H1 (cell line): ENCODE measurements at regions not wholly inside any gene's neighbourhood (a gene's known extent, or its start where the extent isn't known, plus 50 kb on each side); places are given as distances from the start of the nearest gene placed in this dataset.

Source experiments
- CTCF ChIA-PET: fragments of 300-600 bp; sonication (Branson Sonifier 250); formaldehyde crosslinking; loops from one replicate; lab custom pipeline; 2021; ENCODE audit not compliant: partially characterized antibody; lab: Charles Lee
- POLR2A ChIA-PET: fragments of 300-600 bp; sonication (Branson Sonifier 250); formaldehyde crosslinking; loops from one replicate; lab custom pipeline; 2021; ENCODE audit warnings: inconsistent platforms; ENCODE audit not compliant: partially characterized antibody; lab: Charles Lee
- DNase-seq, 2 experiments: peaks; one replicate each; pipeline versions ENCODE4 v3.0.0 to v3.0.0-alpha.2; 2010 to 2022; ENCODE audit warnings: low spot score in 2 of 2, low read depth in 1 of 2, mixed read lengths in 1 of 2
- FAIRE-seq: peaks from 2 replicates; lab custom pipeline; 2011; peaks lifted over from hg19 to GRCh38; lab: Jason Lieb, UNC
- H2AFZ ChIP-seq: 2 replicates; pipeline ENCODE4 v1.8.1; 2012; ENCODE audit warnings: low read length, inconsistent platforms
- H2AK5ac ChIP-seq: 2 replicates; pipeline ENCODE4 v1.6.1; 2013; ENCODE audit warnings: low read depth, low read length
- H2BK120ac ChIP-seq: replicated peaks from 2 replicates; pipeline ENCODE3; 2013; ENCODE audit warnings: low read depth, low read length, inconsistent platforms
- H2BK12ac ChIP-seq: 2 replicates; pipeline ENCODE4 v1.6.1; 2013; ENCODE audit warnings: low read depth, low read length
- H2BK15ac ChIP-seq: 2 replicates; pipeline ENCODE4 v1.6.1; 2013; ENCODE audit warnings: low read length
- H2BK20ac ChIP-seq: 2 replicates; pipeline ENCODE4 v1.6.1; 2013; ENCODE audit warnings: low read length
- H2BK5ac ChIP-seq: 2 replicates; pipeline ENCODE4 v1.6.1; 2013; ENCODE audit warnings: low read depth, low read length
- H3K14ac ChIP-seq: 2 replicates; pipeline ENCODE4 v1.6.1; 2013; ENCODE audit warnings: inconsistent platforms; ENCODE audit not compliant: insufficient read length
- H3K18ac ChIP-seq: 2 replicates; pipeline ENCODE4 v1.6.1; 2013; ENCODE audit warnings: low read length; ENCODE audit errors: extremely low read depth
- H3K23ac ChIP-seq: 2 replicates; pipeline ENCODE4 v1.6.1; 2013; ENCODE audit warnings: inconsistent platforms; ENCODE audit not compliant: insufficient read length
- H3K23me2 ChIP-seq: 2 replicates; pipeline ENCODE4 v1.6.1; 2013; ENCODE audit warnings: low read depth, low read length
- H3K27ac ChIP-seq: 2 replicates; pipeline ENCODE4 v1.6.1; 2011; ENCODE audit warnings: low read depth, low read length, inconsistent platforms
- H3K27me3 ChIP-seq, 4 experiments: replicated peaks in 1 of 4; 1 replicate in 1 of 4; 2 replicates in 3 of 4; pipeline versions ENCODE4 v1.6.1 to v1.8.1; 2011 to 2013; ENCODE audit warnings: low read length in 3 of 4, mild to moderate bottlenecking in 3 of 4, inconsistent platforms in 2 of 4, mixed read lengths in 2 of 4, moderate library complexity in 1 of 4; ENCODE audit not compliant: control insufficient read depth in 3 of 4, insufficient read depth in 3 of 4; ENCODE audit errors: extremely low read depth in 1 of 4
- H3K36me3 ChIP-seq, 4 experiments: 2 replicates each; pipeline versions ENCODE4 v1.6.1 to v1.8.1; 2011 to 2013; ENCODE audit warnings: mild to moderate bottlenecking in 4 of 4, low read length in 3 of 4, moderate library complexity in 2 of 4, control low read depth in 1 of 4, inconsistent platforms in 1 of 4; ENCODE audit not compliant: insufficient read depth in 4 of 4, control insufficient read depth in 2 of 4
- H3K4ac ChIP-seq: replicated peaks from 2 replicates; pipeline ENCODE3; 2013; ENCODE audit warnings: low read length, low read depth, mixed read lengths, inconsistent platforms; ENCODE audit not compliant: insufficient read length
- H3K4me1 ChIP-seq, 4 experiments: replicated peaks in 1 of 4; 1 replicate in 1 of 4; 2 replicates in 3 of 4; pipeline versions ENCODE4 v1.6.1 to v1.8.1; 2011 to 2013; ENCODE audit warnings: low read length in 3 of 4, inconsistent platforms in 2 of 4, mixed read lengths in 1 of 4; ENCODE audit not compliant: insufficient read depth in 4 of 4, control insufficient read depth in 3 of 4
- H3K4me2 ChIP-seq, 2 experiments: 2 replicates each; pipeline versions ENCODE4 v1.6.1 to v1.8.1; 2011 to 2013; ENCODE audit warnings: low read depth in 2 of 2, low read length in 2 of 2, control low read depth in 1 of 2, inconsistent platforms in 1 of 2, mild to moderate bottlenecking in 1 of 2; ENCODE audit not compliant: insufficient read depth in 1 of 2
- H3K4me3 ChIP-seq, 4 experiments: fragments of 200-600, 300-600 bp in 1 of 4; sonication (generic), shearing (Covaris generic), sonication (Bioruptor Twin) in 1 of 4; 2 replicates each; pipeline versions ENCODE4 v1.5.1 to v1.8.1; 2011 to 2016; ENCODE audit warnings: low read length in 4 of 4, low read depth in 3 of 4, control low read depth in 2 of 4, inconsistent platforms in 2 of 4, mild to moderate bottlenecking in 2 of 4, mixed read lengths in 1 of 4, moderate library complexity in 1 of 4; ENCODE audit not compliant: insufficient read depth in 2 of 4; ENCODE audit errors: extremely low read depth in 1 of 4
- H3K56ac ChIP-seq: replicated peaks from 2 replicates; pipeline ENCODE3; 2013; ENCODE audit warnings: low read depth, mild to moderate bottlenecking, mixed read lengths, low read length, inconsistent platforms; ENCODE audit not compliant: insufficient read length
- H3K79me1 ChIP-seq: 2 replicates; pipeline ENCODE4 v1.6.1; 2013; ENCODE audit warnings: low read depth, low read length, control low read depth
- H3K79me2 ChIP-seq, 2 experiments: 2 replicates each; pipeline versions ENCODE4 v1.6.1 to v1.8.1; 2012 to 2013; ENCODE audit warnings: low read length in 2 of 2, mild to moderate bottlenecking in 2 of 2, inconsistent platforms in 1 of 2; ENCODE audit not compliant: insufficient read depth in 2 of 2, control insufficient read depth in 1 of 2
- H3K9ac ChIP-seq, 4 experiments: replicated peaks in 1 of 4; 1 replicate in 1 of 4; 2 replicates in 3 of 4; pipeline versions ENCODE4 v1.6.1 to v1.8.1; 2011 to 2013; ENCODE audit warnings: low read depth in 3 of 4, low read length in 3 of 4, control low read depth in 2 of 4, mild to moderate bottlenecking in 2 of 4, moderate library complexity in 2 of 4, inconsistent platforms in 1 of 4; ENCODE audit errors: extremely low read depth in 1 of 4
- H3K9me3 ChIP-seq, 2 experiments: 2 replicates each; pipeline versions ENCODE4 v1.6.1 to v1.8.1; 2012 to 2013; ENCODE audit warnings: mild to moderate bottlenecking in 2 of 2, moderate library complexity in 2 of 2, control low read depth in 1 of 2, inconsistent platforms in 1 of 2, low read depth in 1 of 2, low read length in 1 of 2, mixed read lengths in 1 of 2; ENCODE audit not compliant: insufficient read depth in 2 of 2
- H4K20me1 ChIP-seq, 2 experiments: replicated peaks in 1 of 2; 2 replicates each; pipeline versions ENCODE3 to v1.8.1; 2011 to 2013; ENCODE audit warnings: inconsistent platforms in 2 of 2, low read length in 2 of 2, mild to moderate bottlenecking in 1 of 2; ENCODE audit not compliant: insufficient read depth in 2 of 2, control insufficient read depth in 1 of 2
- H4K5ac ChIP-seq: 2 replicates; pipeline ENCODE4 v1.6.1; 2013; ENCODE audit warnings: low read length, low read depth, mixed read lengths, inconsistent platforms; ENCODE audit not compliant: insufficient read length
- H4K8ac ChIP-seq: 2 replicates; pipeline ENCODE4 v1.8.0; 2013; ENCODE audit warnings: mild to moderate bottlenecking, moderate library complexity, low read length, inconsistent platforms; ENCODE audit not compliant: insufficient read depth; ENCODE audit errors: extremely low read depth
- H4K91ac ChIP-seq: replicated peaks from 2 replicates; pipeline ENCODE3; 2013; ENCODE audit warnings: low read length, mixed read lengths, inconsistent platforms; ENCODE audit not compliant: insufficient read length
- BCL11A ChIP-seq, 2 experiments: IDR thresholded peaks; one replicate each; pipeline ENCODE4 v1.6.1; 2011; ENCODE audit warnings: low read depth in 2 of 2, low read length in 2 of 2, mild to moderate bottlenecking in 2 of 2
- NANOG ChIP-seq: IDR thresholded peaks from 2 replicates; pipeline ENCODE4 v1.6.1; 2011; ENCODE audit warnings: low read length, low read depth, mild to moderate bottlenecking, inconsistent platforms; ENCODE audit not compliant: insufficient read depth, poor library complexity, severe bottlenecking
- POU5F1 ChIP-seq: IDR thresholded peaks from 2 replicates; pipeline ENCODE4 v1.6.1; 2011; ENCODE audit warnings: low read depth, mild to moderate bottlenecking, low read length, moderate library complexity

- Histone ChIP-seq H2BK120ac (no peak overlapping the region), H3K4me2 (0 out of 4 replicates have a peak overlapping the region, but pooled peaks have one; percentile 19 to 47), H4K5ac (no peak overlapping the region), H4K20me1 (no peaks in the 10 kb centered on the region), H3K4me1 (peaks cover 0 to 6% (median 4%) of the 10 kb centered on the region in 4 experiments; a peak in 2 of 7 replicates), H4K91ac (no peak overlapping the region), H3K9ac (no peak overlapping the region), H3K79me1 (no peaks in the 10 kb centered on the region), H3K27ac (no peak overlapping the region), H2BK15ac (no peak overlapping the region), H2BK20ac (no peak overlapping the region), H3K23me2 (no peaks in the 10 kb centered on the region), H2AFZ (no peak overlapping the region), H2BK5ac (no peak overlapping the region), H3K36me3 (no peaks in the 10 kb centered on the region), H3K23ac (no peak overlapping the region), H3K14ac (no peak overlapping the region), H3K9me3 (no peaks in the 10 kb centered on the region), H3K79me2 (no peaks in the 10 kb centered on the region), H2AK5ac (no peak overlapping the region), H3K4ac (no peak overlapping the region), H3K18ac (no peak overlapping the region), H3K27me3 (no peaks in the 10 kb centered on the region; a peak in 3 of 7 replicates), H4K8ac (no peak overlapping the region), H3K4me3 (peak overlapping the region in 1 of 4 experiments; percentile 7; a peak in 1 of 8 replicates), H2BK12ac (no peak overlapping the region), H3K56ac (no peak overlapping the region)
- POLR2A ChIA-PET: no interaction called here
- peak in 1 of 2 experiments; percentile 13 for DNase-seq
- CTCF ChIA-PET: no interaction called here
- FAIRE-seq: no peak
- TF ChIP-seq NANOG (peak; percentile 61), POU5F1 (0 out of 2 replicates have a peak, but pooled peaks have one; percentile 30), BCL11A (IDR thresholded peaks at IDR 0.05; ENCODE audit: low read depth in 2 of 2, low read length in 2 of 2) (no peak)
These were observed 203.3 kb upstream of the LRFN5 start for GRCh38 chr14:41403360-41403759.
